ENCODE measurements at regions not wholly inside any gene's neighbourhood (a gene's known extent, or its start where the extent isn't known, plus 50 kb on each side); places are given as distances from the start of the nearest gene placed in this dataset.

- in situ Hi-C loops (cut with HindIII; ENCODE audit: low sequenced_read_pairs), result no loop called here
Measured at GRCh38 chr7:130878785-130879184, 144.8 kb upstream of the KLF14 start.

GRCh38 chr7:130879191-130879590 lies 145.2 kb upstream of the KLF14 start:
- in situ Hi-C loops (cut with HindIII; ENCODE audit: low sequenced_read_pairs), result no loop called here

GRCh38 chr7:130880668-130881067 lies 146.7 kb upstream of the KLF14 start:
- in situ Hi-C loops (cut with HindIII; ENCODE audit: low sequenced_read_pairs), result no loop called here

GRCh38 chr7:130881091-130881798 lies 147.2 kb upstream of the KLF14 start:
- in situ Hi-C loops (cut with HindIII; ENCODE audit: low sequenced_read_pairs), result no loop called here

GRCh38 chr7:130881799-130882141 lies 147.8 kb upstream of the KLF14 start:
- in situ Hi-C loops (cut with HindIII; ENCODE audit: low sequenced_read_pairs), result no loop called here

- in situ Hi-C loops (cut with HindIII; ENCODE audit: low sequenced_read_pairs), result no loop called here
Measured at GRCh38 chr7:130882396-130882795, 148.4 kb upstream of the KLF14 start.

- in situ Hi-C loops (cut with HindIII; ENCODE audit: low sequenced_read_pairs), result no loop called here
Measured at GRCh38 chr7:130883928-130884327, 149.9 kb upstream of the KLF14 start.

- in situ Hi-C loops (cut with HindIII; ENCODE audit: low sequenced_read_pairs), result no loop called here
Measured at GRCh38 chr7:130884437-130885417, 150.7 kb upstream of the KLF14 start.

- in situ Hi-C loops (cut with HindIII; ENCODE audit: low sequenced_read_pairs), result no loop called here
Measured at GRCh38 chr7:130886438-130887135, 152.6 kb upstream of the KLF14 start.

GRCh38 chr7:130887182-130887956 lies 153.4 kb upstream of the KLF14 start:
- in situ Hi-C loops (cut with HindIII; ENCODE audit: low sequenced_read_pairs), result no loop called here

GRCh38 chr7:130887957-130888371 lies 154.0 kb upstream of the KLF14 start:
- in situ Hi-C loops (cut with HindIII; ENCODE audit: low sequenced_read_pairs), result no loop called here

GRCh38 chr7:130888468-130888867 lies 154.5 kb upstream of the KLF14 start:
- in situ Hi-C loops (cut with HindIII; ENCODE audit: low sequenced_read_pairs), result no loop called here

- in situ Hi-C loops (cut with HindIII; ENCODE audit: low sequenced_read_pairs), result no loop called here
Measured at GRCh38 chr7:130890176-130891020, 156.4 kb upstream of the KLF14 start.

GRCh38 chr7:130891254-130892094 lies 157.5 kb upstream of the KLF14 start:
- in situ Hi-C loops (cut with HindIII; ENCODE audit: low sequenced_read_pairs), result no loop called here

GRCh38 chr7:130893441-130893894 lies 159.5 kb upstream of the KLF14 start:
- in situ Hi-C loops (cut with HindIII; ENCODE audit: low sequenced_read_pairs), result no loop called here

GRCh38 chr7:130894146-130894908 lies 160.3 kb upstream of the KLF14 start:
- in situ Hi-C loops (cut with HindIII; ENCODE audit: low sequenced_read_pairs), result no loop called here

GRCh38 chr7:130894909-130895750 lies 161.1 kb upstream of the KLF14 start:
- in situ Hi-C loops (cut with HindIII; ENCODE audit: low sequenced_read_pairs), result no loop called here

Data from endothelial cell of hepatic sinusoid (primary cell).